IPS-18a (cell line): ENCODE measurements at regions not wholly inside any gene's neighbourhood (a gene's known extent, or its start where the extent isn't known, plus 50 kb on each side); places are given as distances from the start of the nearest gene placed in this dataset.
"Not testable (repeated sequence)": the region's sequence is repeated elsewhere in the genome, so short reads cannot be mapped to it uniquely, and the experiment has no call there.

Source experiments
- H3K27ac ChIP-seq: one replicate; pipeline ENCODE4 v1.5.1; 2013; ENCODE audit warnings: low read length
- H3K27me3 ChIP-seq: one replicate; pipeline ENCODE4 v1.6.1; 2013; ENCODE audit warnings: mild to moderate bottlenecking, low read length; ENCODE audit not compliant: control insufficient read depth, insufficient read depth
- H3K36me3 ChIP-seq: one replicate; pipeline ENCODE4 v1.6.1; 2013; ENCODE audit warnings: low read depth, low read length; ENCODE audit not compliant: control insufficient read depth
- H3K4me1 ChIP-seq: one replicate; pipeline ENCODE4 v1.6.1; 2013; ENCODE audit warnings: low read depth, low read length; ENCODE audit not compliant: control insufficient read depth
- H3K4me3 ChIP-seq: one replicate; pipeline ENCODE4 v1.5.1; 2013; ENCODE audit warnings: low read length
- H3K9ac ChIP-seq: one replicate; pipeline ENCODE4 v1.6.1; 2013; ENCODE audit warnings: mild to moderate bottlenecking, low read length, moderate library complexity
- H3K9me3 ChIP-seq: one replicate; pipeline ENCODE4 v1.6.1; 2013; ENCODE audit warnings: low read depth, low read length; ENCODE audit not compliant: control insufficient read depth

DNA sequence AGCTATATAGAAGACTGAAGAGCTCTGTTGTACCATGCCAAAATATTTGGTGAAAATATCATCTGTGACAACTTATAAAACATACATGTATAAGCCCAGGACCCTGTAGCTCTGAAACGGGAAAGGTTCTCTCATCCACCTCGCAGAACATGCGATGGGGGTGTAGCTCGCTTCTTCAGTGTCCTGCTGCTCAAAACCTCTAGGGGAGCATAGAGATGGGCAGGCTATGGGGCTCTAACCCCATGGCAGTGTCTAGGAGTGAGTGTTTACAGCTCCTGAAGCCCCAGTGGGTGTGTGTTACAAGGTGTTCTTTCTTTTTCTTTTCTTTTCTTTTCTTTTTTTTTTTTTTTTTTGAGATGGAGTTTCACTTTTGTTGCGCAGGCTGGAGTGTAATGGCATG is 505.2 kb upstream of the SYNCRIP start:
- Histone ChIP-seq H3K9me3 (no peaks in the 10 kb centered on the region), H3K36me3 (no peaks in the 10 kb centered on the region), H3K9ac (no peak overlapping the region), H3K27me3 (peaks cover 8% of the 10 kb centered on the region), H3K4me1 (peaks cover 12% of the 10 kb centered on the region), H3K4me3 (no peak overlapping the region), H3K27ac (no peak overlapping the region)

DNA sequence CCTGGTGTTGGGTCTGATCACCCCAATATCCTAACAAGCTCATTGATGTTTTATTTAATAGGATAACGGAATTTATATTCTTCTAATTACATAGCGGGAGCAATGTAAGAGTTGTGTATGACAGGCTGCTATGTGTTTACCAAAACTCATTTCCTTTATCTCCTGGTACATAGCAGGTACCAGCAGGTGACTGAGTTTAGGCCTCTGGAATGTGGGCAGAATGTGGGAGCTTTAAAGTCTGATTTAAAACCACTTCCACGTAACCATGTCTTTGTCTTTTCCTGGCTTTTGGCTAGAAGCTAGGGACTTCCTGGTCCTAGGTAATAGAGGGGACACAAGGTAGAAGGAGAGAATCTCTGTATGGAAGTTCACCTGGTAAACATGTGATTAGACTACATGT is 504.6 kb upstream of the SYNCRIP start:
- no peak overlapping the region for H3K9ac ChIP-seq
- H3K4me1 ChIP-seq = peaks cover 6% of the 10 kb centered on the region
- H3K36me3 ChIP-seq = no peaks in the 10 kb centered on the region
- H3K9me3 ChIP-seq = no peaks in the 10 kb centered on the region
- no peak overlapping the region for H3K27ac ChIP-seq
- no peak overlapping the region for H3K4me3 ChIP-seq
- peaks cover 8% of the 10 kb centered on the region for H3K27me3 ChIP-seq

DNA sequence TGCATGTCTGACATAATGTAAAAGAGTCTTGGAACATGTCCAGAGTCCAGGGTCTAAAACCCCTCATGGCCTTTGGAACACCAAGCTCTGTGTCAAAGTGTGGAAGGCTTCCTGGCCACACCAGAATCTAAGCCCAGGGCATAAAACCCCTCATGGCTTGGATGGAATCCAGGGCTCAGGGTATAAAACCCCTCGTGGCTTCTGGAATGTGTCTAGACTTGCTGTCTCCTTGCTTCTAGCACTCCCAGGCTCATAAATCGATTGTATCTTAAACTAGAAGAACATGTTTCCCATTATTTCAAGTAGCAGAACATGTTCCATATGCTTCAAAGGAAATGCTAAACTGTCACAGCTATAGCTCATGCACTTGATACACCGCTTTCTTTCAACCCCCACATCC is 504.1 kb upstream of the SYNCRIP start:
- H3K27ac ChIP-seq, H3K9ac ChIP-seq, H3K36me3 ChIP-seq, H3K27me3 ChIP-seq, H3K4me3 ChIP-seq, H3K9me3 ChIP-seq, H3K4me1 ChIP-seq: not testable (repeated sequence)

DNA sequence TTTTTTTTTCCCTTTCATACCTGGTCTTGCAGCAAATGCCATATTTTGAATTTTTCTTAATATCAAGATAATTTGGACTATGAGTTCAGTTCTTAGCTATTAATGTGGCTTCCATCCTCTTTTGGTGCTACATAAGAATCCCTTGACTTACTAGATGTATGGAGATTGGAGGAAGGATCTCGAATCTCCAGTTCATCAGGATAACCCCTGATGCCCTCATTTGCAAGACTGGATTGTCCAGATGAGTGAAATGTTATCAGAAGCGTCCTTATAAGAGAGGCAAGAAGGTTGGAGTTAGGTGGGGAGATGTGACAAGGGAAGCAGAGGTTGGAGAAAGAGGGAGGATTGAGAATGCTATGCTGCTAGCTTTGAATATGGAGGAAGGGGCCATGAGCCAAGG is 499.6 kb upstream of the SYNCRIP start:
- Histone ChIP-seq H3K27ac (no peak overlapping the region), H3K36me3 (no peaks in the 10 kb centered on the region), H3K9me3 (no peaks in the 10 kb centered on the region), H3K27me3 (peaks cover 3% of the 10 kb centered on the region), H3K4me3 (no peak overlapping the region), H3K4me1 (no peaks in the 10 kb centered on the region), H3K9ac (no peak overlapping the region)

DNA sequence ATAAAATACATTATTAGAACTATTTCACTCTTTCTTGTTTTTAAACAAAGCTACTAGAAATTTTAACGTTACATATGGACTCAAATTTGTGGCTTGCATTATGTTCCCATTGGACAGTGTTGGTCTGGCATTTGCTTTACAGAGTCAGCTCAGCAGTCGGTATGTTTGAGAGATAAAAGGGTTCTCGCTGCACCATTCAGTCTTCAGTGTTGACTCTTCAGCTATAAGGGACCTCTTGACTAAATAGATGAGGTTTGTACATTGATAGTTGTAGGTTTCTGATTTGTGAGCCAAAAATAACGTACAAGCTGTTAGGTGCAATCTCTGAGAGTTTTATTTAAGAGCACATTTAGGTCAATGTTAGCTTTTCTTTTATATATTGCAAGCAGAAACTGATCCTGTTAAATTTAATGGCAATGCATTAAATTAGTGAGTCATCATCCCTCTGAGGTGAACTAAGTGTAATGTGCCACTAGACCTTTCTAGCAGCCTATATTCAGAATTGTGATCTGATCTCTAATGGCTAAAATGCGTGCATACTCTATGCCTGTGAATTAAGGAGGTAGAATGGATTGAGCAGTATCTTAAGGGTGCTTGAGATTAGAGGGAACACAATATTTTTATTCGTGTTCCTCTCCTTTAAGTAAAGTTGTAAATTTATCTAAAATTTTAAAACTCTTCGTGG is 485.6 kb upstream of the SYNCRIP start:
- Histone ChIP-seq H3K27me3 (no peaks in the 10 kb centered on the region), H3K4me1 (no peaks in the 10 kb centered on the region), H3K36me3 (no peaks in the 10 kb centered on the region), H3K9ac (no peak overlapping the region), H3K27ac (no peak overlapping the region), H3K9me3 (no peaks in the 10 kb centered on the region), H3K4me3 (no peak overlapping the region)

DNA sequence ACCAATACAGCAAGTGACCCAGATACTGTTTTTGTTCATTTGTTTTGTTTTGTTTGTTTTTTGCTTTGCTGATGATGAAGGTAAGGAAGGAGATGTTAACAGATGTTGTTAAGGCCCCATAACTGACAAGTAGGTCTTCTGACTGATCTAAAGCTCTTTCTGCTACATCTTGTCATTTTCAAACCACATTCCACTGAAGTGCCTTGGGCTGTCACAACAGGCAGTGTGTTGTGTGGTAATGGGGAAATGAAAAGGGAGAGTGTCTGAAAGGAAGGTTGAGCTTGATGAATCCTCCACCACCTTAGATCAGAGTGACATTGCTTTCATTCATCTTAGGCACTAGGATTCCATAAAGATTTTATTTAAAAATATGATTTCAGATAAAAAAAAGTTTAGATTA is 479.4 kb upstream of the SYNCRIP start:
- no peak overlapping the region for H3K4me3 ChIP-seq
- H3K4me1 ChIP-seq = no peaks in the 10 kb centered on the region
- H3K36me3 ChIP-seq = no peaks in the 10 kb centered on the region
- no peak overlapping the region for H3K9ac ChIP-seq
- H3K9me3 ChIP-seq = no peaks in the 10 kb centered on the region
- H3K27ac ChIP-seq = no peak overlapping the region
- H3K27me3 ChIP-seq = no peaks in the 10 kb centered on the region

DNA sequence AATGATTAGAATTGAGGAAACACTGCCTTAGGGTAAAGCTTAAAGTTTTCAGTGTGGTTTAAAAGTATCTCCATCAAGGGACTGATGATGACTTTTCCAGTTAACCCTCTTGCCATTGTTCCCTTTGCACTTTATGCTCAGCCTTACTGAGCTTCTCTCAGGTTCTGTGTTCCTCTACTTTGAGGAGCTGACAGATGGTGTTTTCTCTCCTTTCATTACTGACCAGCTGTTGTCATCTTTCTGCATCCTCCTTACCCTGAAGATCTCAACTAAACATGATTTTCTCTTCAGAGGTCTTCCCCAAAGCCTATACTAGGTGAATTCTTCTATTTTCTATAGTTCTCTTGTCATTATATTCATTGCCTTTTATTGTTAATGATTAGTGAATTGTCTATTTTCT is 475.6 kb upstream of the SYNCRIP start:
- no peak overlapping the region for H3K4me3 ChIP-seq
- no peaks in the 10 kb centered on the region for H3K27me3 ChIP-seq
- no peak overlapping the region for H3K27ac ChIP-seq
- H3K9ac ChIP-seq = no peak overlapping the region
- no peaks in the 10 kb centered on the region for H3K9me3 ChIP-seq
- H3K36me3 ChIP-seq = no peaks in the 10 kb centered on the region
- no peaks in the 10 kb centered on the region for H3K4me1 ChIP-seq

DNA sequence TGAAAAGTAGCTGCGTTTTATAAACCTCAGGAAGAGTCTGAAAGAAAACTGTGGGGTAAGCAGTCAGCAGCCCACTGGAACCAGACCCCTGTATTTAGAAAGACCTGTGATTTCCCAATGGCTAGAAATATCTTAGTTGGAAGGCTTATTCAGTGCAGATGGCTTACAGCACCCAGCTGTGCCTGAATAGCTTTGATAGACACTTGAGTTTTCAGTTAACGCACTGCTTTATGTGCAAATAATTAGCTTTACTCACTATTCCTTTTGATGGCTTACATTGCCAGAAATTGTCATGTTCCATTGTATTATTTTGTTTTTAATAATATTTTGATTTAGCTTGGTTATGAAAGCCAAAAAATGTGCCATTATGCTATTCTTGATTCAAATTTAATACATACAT is 465.3 kb upstream of the SYNCRIP start:
- Histone ChIP-seq H3K36me3 (no peaks in the 10 kb centered on the region), H3K27ac (no peak overlapping the region), H3K9ac (no peak overlapping the region), H3K4me1 (no peaks in the 10 kb centered on the region), H3K27me3 (no peaks in the 10 kb centered on the region), H3K4me3 (no peak overlapping the region), H3K9me3 (no peaks in the 10 kb centered on the region)

DNA sequence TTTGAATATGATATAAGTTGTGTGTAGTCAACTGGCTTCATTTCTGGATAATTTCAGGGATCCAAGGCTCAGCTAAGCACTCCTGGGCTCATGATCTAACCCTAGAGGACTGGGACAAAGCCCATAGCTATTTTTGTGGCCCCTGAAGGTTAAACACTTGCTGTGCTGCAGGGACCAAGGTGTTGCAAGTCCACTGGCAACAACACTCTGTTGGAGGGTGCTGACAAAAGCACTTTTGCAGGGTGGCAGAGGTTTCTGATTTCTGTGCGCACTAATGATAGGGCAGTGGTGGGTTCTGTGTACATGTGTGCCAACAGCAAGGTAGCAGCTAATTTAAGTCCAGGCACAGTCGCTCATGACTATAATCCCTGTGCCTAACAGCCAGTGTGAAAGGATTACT is 445.3 kb upstream of the SYNCRIP start:
- Histone ChIP-seq H3K4me3 (no peak overlapping the region), H3K9me3 (peaks cover 4% of the 10 kb centered on the region), H3K9ac (no peak overlapping the region), H3K36me3 (no peaks in the 10 kb centered on the region), H3K27ac (no peak overlapping the region), H3K4me1 (no peaks in the 10 kb centered on the region), H3K27me3 (no peaks in the 10 kb centered on the region)

DNA sequence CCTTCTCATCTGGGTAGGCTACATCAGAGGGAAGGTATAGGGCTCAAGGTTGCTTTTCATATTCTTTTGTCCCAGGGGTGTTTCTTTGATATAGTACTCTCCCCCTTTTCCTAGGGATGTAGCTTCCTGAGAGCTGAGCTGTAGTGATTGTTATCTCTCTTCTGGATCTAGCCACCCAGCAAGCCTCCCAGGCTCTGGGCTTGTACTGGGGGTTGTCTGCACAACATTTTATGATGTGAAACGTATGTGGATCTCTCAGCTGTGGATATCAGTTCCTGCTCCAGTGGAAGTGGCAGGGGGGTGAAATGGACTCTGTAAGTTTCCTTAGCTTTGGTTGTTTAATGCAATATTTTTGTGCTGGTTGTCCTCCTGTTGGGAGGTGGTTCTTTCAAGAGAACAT is 437.3 kb upstream of the SYNCRIP start:
- H3K27ac ChIP-seq = no peak overlapping the region
- H3K36me3 ChIP-seq = no peaks in the 10 kb centered on the region
- H3K9ac ChIP-seq = no peak overlapping the region
- H3K27me3 ChIP-seq = no peaks in the 10 kb centered on the region
- no peak overlapping the region for H3K4me3 ChIP-seq
- H3K4me1 ChIP-seq = no peaks in the 10 kb centered on the region
- H3K9me3 ChIP-seq = no peaks in the 10 kb centered on the region

DNA sequence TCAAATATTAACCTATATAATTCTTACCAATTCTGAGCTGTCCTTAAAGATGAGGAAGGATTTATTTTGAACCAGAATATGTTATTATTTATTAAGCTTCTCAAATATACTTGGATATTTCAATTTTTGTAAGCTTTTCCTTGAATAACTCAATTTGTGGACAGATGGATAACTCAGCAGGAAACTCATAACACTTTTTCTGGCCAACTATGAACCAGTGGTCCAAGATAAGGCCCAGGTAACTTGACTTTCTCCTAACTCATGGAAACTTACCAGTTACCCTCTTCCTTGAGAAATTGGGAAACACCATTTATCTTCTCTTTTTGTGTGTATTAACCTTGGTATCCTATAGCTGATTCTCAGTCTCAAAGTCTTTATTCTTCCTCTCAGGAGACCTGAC is 427.5 kb upstream of the SYNCRIP start:
- H3K4me3 ChIP-seq = no peak overlapping the region
- H3K27ac ChIP-seq = no peak overlapping the region
- H3K36me3 ChIP-seq = no peaks in the 10 kb centered on the region
- no peak overlapping the region for H3K9ac ChIP-seq
- no peaks in the 10 kb centered on the region for H3K9me3 ChIP-seq
- no peaks in the 10 kb centered on the region for H3K4me1 ChIP-seq
- no peaks in the 10 kb centered on the region for H3K27me3 ChIP-seq

DNA sequence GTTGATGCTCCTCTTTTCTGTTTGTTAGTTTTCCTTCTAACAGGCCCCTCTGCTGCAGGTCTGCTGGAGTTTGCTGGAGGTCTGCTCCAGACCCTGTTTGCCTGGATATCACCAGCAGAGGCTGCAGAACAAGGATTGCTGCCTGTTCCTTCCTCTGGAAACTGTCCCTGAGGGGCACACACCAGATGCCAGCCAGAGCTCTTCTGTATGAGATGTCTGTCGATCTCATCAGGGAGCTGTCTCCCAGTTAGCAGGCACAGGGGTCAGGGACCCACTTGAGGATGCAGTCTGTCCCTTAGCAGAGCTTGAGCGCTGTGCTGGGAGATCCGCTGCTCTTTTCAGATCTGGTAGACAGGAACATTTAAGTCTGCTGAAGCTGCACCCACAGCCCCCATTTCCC is 422.3 kb upstream of the SYNCRIP start:
- not testable (repeated sequence) for H3K4me1 ChIP-seq, H3K27ac ChIP-seq, H3K9ac ChIP-seq

More for the DNA sequence above, 422.3 kb upstream of the SYNCRIP start:
- H3K27me3 ChIP-seq, H3K4me3 ChIP-seq, H3K9me3 ChIP-seq, H3K36me3 ChIP-seq: not testable (repeated sequence)
